Fibroblast of lung (primary cell): ENCODE measurements at regions not wholly inside any gene's neighbourhood (a gene's known extent, or its start where the extent isn't known, plus 50 kb on each side); places are given as distances from the start of the nearest gene placed in this dataset.

Experiments used
- EZH2 ChIP-seq: IDR thresholded peaks from 2 replicates; pipeline ENCODE4 v1.5.1; 2012; ENCODE audit warnings: low read length, control low read depth, mild to moderate bottlenecking; ENCODE audit errors: missing control alignments
- TF ChIP-seq, protein P1 (sequence below), 2 donors: IDR thresholded peaks in 1 of 2; conservative IDR thresholded peaks in 1 of 2; 1 replicate in 1 of 2; 2 replicates in 1 of 2; pipeline ENCODE4 v1.5.1; 2011 to 2012; ENCODE audit warnings: low read length in 2 of 2, control low read depth in 1 of 2, inconsistent platforms in 1 of 2, low read depth in 1 of 2, mild to moderate bottlenecking in 1 of 2

DNA sequence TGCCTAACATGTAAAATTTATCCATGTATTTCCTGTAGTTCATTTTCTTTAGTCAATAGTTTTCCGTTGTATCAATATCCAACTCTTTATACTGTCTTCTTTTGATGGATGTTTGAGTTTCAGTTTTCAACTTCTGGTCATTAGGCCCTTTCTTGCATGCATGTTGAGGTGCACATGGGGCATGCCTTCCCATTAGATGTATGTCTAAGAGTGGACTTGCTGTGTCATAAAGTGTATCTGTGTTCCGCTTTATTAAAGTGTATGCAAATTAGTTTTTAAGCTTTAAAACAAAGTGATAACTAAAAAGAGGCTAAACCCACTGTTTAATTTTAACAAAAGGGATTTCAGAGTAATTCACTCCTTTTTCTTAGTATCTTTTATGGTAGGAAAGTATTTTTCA is 441.1 kb downstream of the PCNX1 start:
- TF ChIP-seq, protein P1, sequence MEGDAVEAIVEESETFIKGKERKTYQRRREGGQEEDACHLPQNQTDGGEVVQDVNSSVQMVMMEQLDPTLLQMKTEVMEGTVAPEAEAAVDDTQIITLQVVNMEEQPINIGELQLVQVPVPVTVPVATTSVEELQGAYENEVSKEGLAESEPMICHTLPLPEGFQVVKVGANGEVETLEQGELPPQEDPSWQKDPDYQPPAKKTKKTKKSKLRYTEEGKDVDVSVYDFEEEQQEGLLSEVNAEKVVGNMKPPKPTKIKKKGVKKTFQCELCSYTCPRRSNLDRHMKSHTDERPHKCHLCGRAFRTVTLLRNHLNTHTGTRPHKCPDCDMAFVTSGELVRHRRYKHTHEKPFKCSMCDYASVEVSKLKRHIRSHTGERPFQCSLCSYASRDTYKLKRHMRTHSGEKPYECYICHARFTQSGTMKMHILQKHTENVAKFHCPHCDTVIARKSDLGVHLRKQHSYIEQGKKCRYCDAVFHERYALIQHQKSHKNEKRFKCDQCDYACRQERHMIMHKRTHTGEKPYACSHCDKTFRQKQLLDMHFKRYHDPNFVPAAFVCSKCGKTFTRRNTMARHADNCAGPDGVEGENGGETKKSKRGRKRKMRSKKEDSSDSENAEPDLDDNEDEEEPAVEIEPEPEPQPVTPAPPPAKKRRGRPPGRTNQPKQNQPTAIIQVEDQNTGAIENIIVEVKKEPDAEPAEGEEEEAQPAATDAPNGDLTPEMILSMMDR (conservative IDR thresholded peaks at IDR 0.05 in 1 of 2, IDR thresholded peaks at IDR 0.05 in 1 of 2; ENCODE audit: low read depth in 1 of 2, low read length in 2 of 2): no peak
- no peak for TF ChIP-seq EZH2
